ENCODE measurements at regions not wholly inside any gene's neighbourhood (a gene's known extent, or its start where the extent isn't known, plus 50 kb on each side); places are given as distances from the start of the nearest gene placed in this dataset.

- DNase-seq (ENCODE audit: low read depth in 3 of 3): no peak
These were observed 64.5 kb downstream of the C9orf152 start for GRCh38 chr9:110143485-110143884.

- peak in 1 of 3 donors; percentile 21 for DNase-seq (ENCODE audit: low read depth in 3 of 3)
These were observed 63.9 kb downstream of the C9orf152 start for GRCh38 chr9:110143950-110144545.

- no peak for DNase-seq (ENCODE audit: low read depth in 3 of 3)
These were observed 61.6 kb downstream of the C9orf152 start for GRCh38 chr9:110146373-110146772.

- DNase-seq (ENCODE audit: low read depth in 3 of 3): peak; percentile 21 to 66 (median 43)
These were observed 59.6 kb downstream of the C9orf152 start for GRCh38 chr9:110148384-110148783.

GRCh38 chr9:110148891-110149290 lies 59.1 kb downstream of the C9orf152 start:
- no peak for DNase-seq (ENCODE audit: low read depth in 3 of 3)
